K562 (cell line): ENCODE measurements at regions not wholly inside any gene's neighbourhood (a gene's known extent, or its start where the extent isn't known, plus 50 kb on each side); places are given as distances from the start of the nearest gene placed in this dataset.

Source experiments
- ATAC-seq: fragments of 200-7000 bp; cut with Tn5 transposase; 3 replicates; pipeline ENCODE4 v1.9.1; 2020; ENCODE audit warnings: moderate library complexity
- BruUV-seq: library from RNA; stranded (reverse); fragments of 400-500 nt; replicated peaks from 2 replicates; lab custom pipeline; 2021; lab: Mats Ljungman, UMichigan
- CTCF ChIA-PET: fragments of 300-600 bp; formaldehyde crosslinking; extraction: SDS; loops from one replicate; lab custom pipeline; 2021; ENCODE audit warnings: low intra/inter-chr PET ratio; lab: Yijun Ruan, JAX
- POLR2A ChIA-PET: fragments of 300-600, 350-650 bp; sonication (Branson Sonifier 250); formaldehyde crosslinking; extraction: SDS; loops from one replicate; lab custom pipeline; 2021; ENCODE audit warnings: antibody characterized with exemption, inconsistent platforms; lab: Yijun Ruan, JAX
- DNase-seq, 4 experiments: peaks; one replicate each; pipeline versions ENCODE4 v3.0.0 to v3.0.0-alpha.2; 2011 to 2018; ENCODE audit warnings: low spot score in 3 of 4, mixed read lengths in 3 of 4; ENCODE audit errors: extremely low read depth in 1 of 4
- FAIRE-seq: peaks from 2 replicates; lab custom pipeline; 2011; peaks lifted over from hg19 to GRCh38; lab: Jason Lieb, UNC
- H2AFZ ChIP-seq: 2 replicates; pipeline ENCODE4 v1.6.0; 2011; ENCODE audit warnings: low read depth, low read length, control low read depth, inconsistent platforms
- H3K27ac ChIP-seq: fragments of 200-600 bp; 3 replicates; pipeline ENCODE4 v1.8.0; 2011; ENCODE audit warnings: low read depth, mild to moderate bottlenecking, control low read depth, inconsistent platforms, low read length, moderate library complexity, mixed read lengths; ENCODE audit errors: extremely low read depth
- H3K27me3 ChIP-seq, 2 experiments: fragments of 300-600 bp in 1 of 2; 2 replicates in 1 of 2; 3 replicates in 1 of 2; pipeline versions ENCODE4 v1.6.0 to v1.8.0; 2011; ENCODE audit warnings: inconsistent platforms in 2 of 2, low read length in 2 of 2, mild to moderate bottlenecking in 1 of 2, mixed read lengths in 1 of 2, moderate library complexity in 1 of 2; ENCODE audit not compliant: control insufficient read depth in 2 of 2, insufficient read depth in 2 of 2
- H3K36me3 ChIP-seq: fragments of 300-600 bp; 3 replicates; pipeline ENCODE4 v1.8.0; 2011; ENCODE audit warnings: mild to moderate bottlenecking, low read length, inconsistent platforms; ENCODE audit not compliant: control insufficient read depth, insufficient read depth
- H3K4me1 ChIP-seq, 2 experiments: fragments of 200-600 bp in 1 of 2; replicated peaks in 1 of 2; 2 replicates in 1 of 2; 3 replicates in 1 of 2; pipeline versions ENCODE4 v1.5.1 to v1.8.0; 2011; ENCODE audit warnings: inconsistent platforms in 2 of 2, low read length in 2 of 2, mild to moderate bottlenecking in 1 of 2, mixed read lengths in 1 of 2, moderate library complexity in 1 of 2; ENCODE audit not compliant: control insufficient read depth in 2 of 2, insufficient read depth in 2 of 2
- H3K4me2 ChIP-seq: 2 replicates; pipeline ENCODE4 v1.6.1; 2011; ENCODE audit warnings: low read length, control low read depth, inconsistent platforms, mixed read lengths; ENCODE audit not compliant: insufficient read depth
- H3K4me3 ChIP-seq: fragments of 200-600 bp; sonication (generic), shearing (Covaris generic); 2 replicates; pipeline ENCODE4 v1.5.1; 2016; ENCODE audit warnings: control low read depth, inconsistent platforms
- H3K79me2 ChIP-seq: fragments of 200-600 bp; 3 replicates; pipeline ENCODE4 v1.8.0; 2011; ENCODE audit warnings: low read length, inconsistent platforms; ENCODE audit not compliant: control insufficient read depth, insufficient read depth
- H3K9ac ChIP-seq, 2 experiments: 2 replicates each; pipeline versions ENCODE4 v1.6.0 to v1.6.1; 2011; ENCODE audit warnings: low read depth in 2 of 2, low read length in 2 of 2, control low read depth in 1 of 2, inconsistent platforms in 1 of 2, mild to moderate bottlenecking in 1 of 2, mixed read lengths in 1 of 2; ENCODE audit not compliant: insufficient read depth in 1 of 2
- H3K9me1 ChIP-seq: one replicate; pipeline ENCODE4 v1.6.0; 2011; ENCODE audit warnings: inconsistent platforms, mild to moderate bottlenecking, low read length, moderate library complexity; ENCODE audit not compliant: control insufficient read depth, insufficient read depth
- H3K9me3 ChIP-seq: replicated peaks from 2 replicates; pipeline ENCODE4 v1.5.1; 2011; ENCODE audit warnings: low read depth, low read length, inconsistent platforms; ENCODE audit not compliant: control insufficient read depth, insufficient read depth
- H4K20me1 ChIP-seq: replicated peaks from 2 replicates; pipeline ENCODE4 v1.6.1; 2011; ENCODE audit warnings: low read length, inconsistent platforms, mixed read lengths; ENCODE audit not compliant: control insufficient read depth, insufficient read depth
- ETV1 ChIP-seq: fragments of 450-650 bp; conservative IDR thresholded peaks from 2 replicates; pipeline ENCODE4 v1.6.1; 2016; ENCODE audit warnings: missing genetic modification characterization, control low read depth, low read depth, missing compliant biosample characterization
- GATAD2B ChIP-seq: fragments of 450-650 bp; IDR thresholded peaks from 2 replicates; pipeline ENCODE4 v1.6.1; 2017; ENCODE audit warnings: mild to moderate bottlenecking, borderline replicate concordance
- MAZ ChIP-seq, 2 experiments: fragments of 450-650 bp in 1 of 2; sonication (generic) in 1 of 2; formaldehyde crosslinking; IDR thresholded peaks in 1 of 2; conservative IDR thresholded peaks in 1 of 2; 2 replicates each; pipeline versions ENCODE4 v1.4.0 to v1.5.0; 2020; ENCODE audit warnings: mild to moderate bottlenecking in 1 of 2, missing genetic modification reagents in 1 of 2
- RFX7 ChIP-seq: fragments of 250-450 bp; sonication (Bioruptor Pico); IDR thresholded peaks from 2 replicates; pipeline ENCODE4 v1.5.1; 2021; ENCODE audit warnings: mild to moderate bottlenecking
- TFAM ChIP-seq: fragments of 250-450 bp; sonication (Bioruptor Pico); conservative IDR thresholded peaks from 2 replicates; pipeline ENCODE4 v1.5.0; 2021; ENCODE audit warnings: mild to moderate bottlenecking, moderate library complexity
- ZFX ChIP-seq: sonication (generic); formaldehyde crosslinking; IDR thresholded peaks from 2 replicates; pipeline ENCODE4 v1.8.0; 2022; ENCODE audit warnings: mild to moderate bottlenecking, missing genetic modification reagents, moderate library complexity
- ZNF133 ChIP-seq: fragments of 250-450 bp; sonication (Bioruptor Pico); IDR thresholded peaks from 2 replicates; pipeline ENCODE4 v1.4.0; 2020; ENCODE audit warnings: mild to moderate bottlenecking
- WGBS: fragments of 100-300 bp; shearing (Covaris generic); methylation state at CpG from one replicate; pipeline ENCODE4 v1.1.6; 2016; ENCODE audit warnings: low coverage, mixed read lengths; ENCODE audit not compliant: insufficient coverage; ENCODE audit errors: missing lambda C conversion rate; 5-methylcytosine and 5-hydroxymethylcytosine counted together
- in situ Hi-C: fragments of 300-500 bp; cut with MboI; formaldehyde crosslinking; loops from 4 replicates; pipeline ENCODE4 v1.15.0; 2018; ENCODE audit warnings: inconsistent platforms, mixed read lengths
- intact Hi-C: fragments of 100-400 bp; cut with micrococcal nuclease; formaldehyde crosslinking; loops from 2 replicates; pipeline ENCODE4 v1.14.2; 2022

DNA sequence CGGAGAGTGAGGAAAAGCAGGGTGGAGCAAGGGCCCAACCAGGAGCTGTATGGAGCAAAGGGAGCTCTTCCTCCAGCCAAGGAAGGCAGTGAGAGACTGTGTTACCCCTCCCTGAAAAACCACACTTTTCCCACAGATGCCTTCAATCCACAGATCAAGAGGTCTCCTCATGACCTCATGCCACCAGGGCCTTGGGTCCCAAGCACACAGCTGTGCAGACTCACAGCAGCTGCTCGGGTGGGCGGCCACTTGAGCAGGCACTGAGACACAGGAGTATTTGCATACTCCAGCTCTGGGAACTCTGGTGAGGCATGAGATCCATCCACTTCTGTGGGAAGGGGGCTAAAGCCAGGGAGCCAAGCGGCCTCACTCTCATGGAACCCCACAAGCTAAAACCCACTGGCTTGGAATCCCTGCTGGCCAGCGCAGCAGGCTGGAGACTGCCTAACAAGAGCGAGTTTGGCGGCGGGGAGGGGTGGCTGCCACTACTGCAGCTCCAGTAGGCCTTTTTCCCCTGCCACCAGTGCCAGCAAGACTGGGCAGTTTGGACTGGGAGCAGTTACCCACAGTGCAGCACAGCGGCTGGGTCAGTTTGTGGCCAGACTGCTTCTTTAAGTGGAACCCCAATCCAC is 880.6 kb upstream of the ARPP21 start:
- in situ Hi-C loops, result no loop called here
- no peak overlapping the region for H3K4me2 ChIP-seq
- FAIRE-seq, result no peak
- CTCF ChIA-PET, result no interaction called here
- H3K27ac ChIP-seq, result no peak overlapping the region
- WGBS, result 0% methylated on average over 9 of the region's 9 CpGs
- H3K9me1 ChIP-seq, result no peaks in the 10 kb centered on the region
- no peak for ATAC-seq
- no TSS peak for BruUV-seq
- no peaks in the 10 kb centered on the region for H4K20me1 ChIP-seq
- TF ChIP-seq ZNF133 (CRISPR knock-in tag), result no peak
- no peak for TF ChIP-seq MAZ (CRISPR knock-in tag; conservative IDR thresholded peaks at IDR 0.05 in 1 of 2, IDR thresholded peaks at IDR 0.05 in 1 of 2)
- no peak for TF ChIP-seq RFX7 (CRISPR knock-in tag)
- TF ChIP-seq, all 486 proteins: peak for 0
- Histone ChIP-seq H3K9ac (no peak overlapping the region), H3K9me3 (no peaks in the 10 kb centered on the region), H2AFZ (no peak overlapping the region), H3K36me3 (no peaks in the 10 kb centered on the region), H3K4me1 (no peaks in the 10 kb centered on the region), H3K79me2 (no peaks in the 10 kb centered on the region), H3K27me3 (no peaks in the 10 kb centered on the region), H3K4me3 (no peak overlapping the region)
- POLR2A ChIA-PET, result interaction anchor here (0.6 kb wide), 1 partner anchor 36 kb away, joined by 3 read pairs; no protein-coding TSS in a partner anchor
- DNase-seq, result no peak
- intact Hi-C loops, result no loop called here

DNA sequence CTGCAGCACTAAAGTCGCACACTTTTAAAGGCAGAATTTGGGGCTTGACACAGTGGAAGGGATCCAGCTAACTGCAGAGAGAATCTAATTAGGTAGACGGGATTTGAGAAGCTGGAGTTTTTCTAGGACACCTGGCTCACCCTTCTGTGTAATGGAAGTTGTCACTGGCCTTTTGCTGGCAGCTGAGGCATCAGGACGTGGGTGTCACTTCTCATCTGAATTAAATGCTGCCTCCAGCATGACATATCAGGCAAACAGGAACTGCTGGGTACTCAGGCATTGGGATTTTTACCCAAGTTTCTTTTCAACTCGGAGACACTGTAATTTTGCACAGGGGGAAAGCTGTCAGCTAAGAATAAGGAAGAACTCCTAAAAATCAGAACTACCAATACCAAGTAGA is 861.9 kb upstream of the ARPP21 start:
- no peaks in the 10 kb centered on the region for H3K9me3 ChIP-seq
- TF ChIP-seq GATAD2B (no peak), ZFX (CRISPR knock-in tag) (no peak), TFAM (CRISPR knock-in tag) (no peak), ETV1 (tag) (no peak)
- ATAC-seq (no peak), DNase-seq (no peak), FAIRE-seq (no peak)
- no peaks in the 10 kb centered on the region for H4K20me1 ChIP-seq
- POLR2A ChIA-PET, result no interaction called here
- BruUV-seq, result no TSS peak
- no peaks in the 10 kb centered on the region for H3K79me2 ChIP-seq
- no peak overlapping the region for H3K4me2 ChIP-seq
- H3K27ac ChIP-seq, result no peak overlapping the region
- in situ Hi-C loops, result no loop called here
- no peaks in the 10 kb centered on the region for H3K4me1 ChIP-seq
- no peaks in the 10 kb centered on the region for H3K9me1 ChIP-seq
- no peaks in the 10 kb centered on the region for H3K36me3 ChIP-seq
- intact Hi-C loops, result no loop called here
- CTCF ChIA-PET, result no interaction called here
- no peaks in the 10 kb centered on the region for H3K27me3 ChIP-seq
- H3K9ac ChIP-seq, result no peak overlapping the region
- 0% methylated on average over 4 of the region's 4 CpGs for WGBS
- no peak overlapping the region for H2AFZ ChIP-seq
- no peak overlapping the region for H3K4me3 ChIP-seq
